H1 (cell line): ENCODE measurements at regions not wholly inside any gene's neighbourhood (a gene's known extent, or its start where the extent isn't known, plus 50 kb on each side); places are given as distances from the start of the nearest gene placed in this dataset.

Experiments used
- CHD2 ChIP-seq: IDR thresholded peaks from 2 replicates; pipeline ENCODE4 v1.6.1; 2012; ENCODE audit warnings: low read length, improper control_type of control experiment
- CTCF ChIP-seq, 3 experiments: IDR thresholded peaks; 1 replicate in 2 of 3; 2 replicates in 1 of 3; pipeline versions ENCODE4 v1.5.1 to v1.6.1; 2011; ENCODE audit warnings: low read length in 3 of 3, mild to moderate bottlenecking in 3 of 3, inconsistent platforms in 2 of 3, low read depth in 1 of 3, moderate library complexity in 1 of 3; ENCODE audit not compliant: insufficient read depth in 1 of 3; ENCODE audit errors: control extremely low read depth in 1 of 3
- EP300 ChIP-seq, 2 experiments: IDR thresholded peaks; 1 replicate in 1 of 2; 2 replicates in 1 of 2; pipeline ENCODE4 v1.6.1; 2011 to 2012; ENCODE audit warnings: low read depth in 2 of 2, low read length in 2 of 2, mild to moderate bottlenecking in 2 of 2, borderline replicate concordance in 1 of 2, inconsistent platforms in 1 of 2, moderate library complexity in 1 of 2
- EZH2 ChIP-seq: fragments of 200-600 bp; sonication (generic); IDR thresholded peaks from 2 replicates; pipeline ENCODE4 v1.7.1; 2012; ENCODE audit warnings: low read depth, mild to moderate bottlenecking, moderate library complexity, low read length, inconsistent platforms; ENCODE audit not compliant: severe bottlenecking
- NRF1 ChIP-seq: IDR thresholded peaks from 2 replicates; pipeline ENCODE4 v1.6.1; 2011; ENCODE audit warnings: mild to moderate bottlenecking, low read depth, low read length, improper control_type of control experiment
- POLR2A ChIP-seq, 2 experiments: IDR thresholded peaks; 1 replicate in 1 of 2; 2 replicates in 1 of 2; pipeline ENCODE4 v1.6.1; 2011; ENCODE audit warnings: low read depth in 2 of 2, low read length in 2 of 2, mild to moderate bottlenecking in 2 of 2; ENCODE audit errors: control extremely low read depth in 1 of 2
- POLR2AphosphoS5 ChIP-seq: IDR thresholded peaks from 2 replicates; pipeline ENCODE4 v1.6.1; 2011; ENCODE audit warnings: low read depth, low read length
- RAD21 ChIP-seq, 2 experiments: IDR thresholded peaks in 1 of 2; conservative IDR thresholded peaks in 1 of 2; 2 replicates each; pipeline ENCODE4 v1.6.1; 2011; ENCODE audit warnings: low read depth in 2 of 2, low read length in 2 of 2, improper control_type of control experiment in 1 of 2, inconsistent platforms in 1 of 2, mild to moderate bottlenecking in 1 of 2, moderate library complexity in 1 of 2
- SP1 ChIP-seq: IDR thresholded peaks from 2 replicates; pipeline ENCODE4 v1.6.1; 2011; ENCODE audit warnings: low read depth, low read length
- USF2 ChIP-seq: IDR thresholded peaks from 2 replicates; pipeline ENCODE4 v1.6.1; 2011; ENCODE audit warnings: low read length, improper control_type of control experiment

- no peak for TF ChIP-seq POLR2A (IDR thresholded peaks at IDR 0.05; ENCODE audit: control extremely low read depth in 1 of 2, low read depth in 2 of 2, low read length in 2 of 2)
- TF ChIP-seq NRF1, result no peak
- no peak for TF ChIP-seq CTCF (IDR thresholded peaks at IDR 0.05; ENCODE audit: control extremely low read depth in 1 of 3, insufficient read depth in 1 of 3, low read depth in 1 of 3, low read length in 3 of 3)
- TF ChIP-seq SP1, result no peak
- no peak for TF ChIP-seq POLR2AphosphoS5
- no peak for TF ChIP-seq USF2
- TF ChIP-seq EZH2, result no peak
- TF ChIP-seq RAD21 (IDR thresholded peaks at IDR 0.05 in 1 of 2, conservative IDR thresholded peaks at IDR 0.05 in 1 of 2; ENCODE audit: low read depth in 2 of 2, low read length in 2 of 2), result no peak
- TF ChIP-seq CHD2, result no peak
- TF ChIP-seq EP300 (IDR thresholded peaks at IDR 0.05; ENCODE audit: borderline replicate concordance in 1 of 2, low read depth in 2 of 2, low read length in 2 of 2), result no peak
Measured at GRCh38 chr2:214648520-214648919, 161.0 kb downstream of the BARD1 start.
